ENCODE measurements at regions not wholly inside any gene's neighbourhood (a gene's known extent, or its start where the extent isn't known, plus 50 kb on each side); places are given as distances from the start of the nearest gene placed in this dataset.

- no peaks in the 10 kb centered on the region for H3K27me3 ChIP-seq (ENCODE audit: control insufficient read depth in 4 of 4, insufficient read depth in 4 of 4, low read length in 3 of 4)
- no peak overlapping the region for H3K27ac ChIP-seq (ENCODE audit: low read depth in 1 of 2, low read length in 2 of 2)
- no peaks in the 10 kb centered on the region for H3K4me1 ChIP-seq (ENCODE audit: control insufficient read depth in 4 of 4, insufficient read depth in 4 of 4, low read length in 3 of 4)
- H3K4me3 ChIP-seq (ENCODE audit: low read depth in 1 of 3, low read length in 3 of 3): no peak overlapping the region
- no peak overlapping the region for H3K9ac ChIP-seq (ENCODE audit: low read depth in 1 of 2, low read length in 2 of 2)
- H3K36me3 ChIP-seq (ENCODE audit: control insufficient read depth in 4 of 4, insufficient read depth in 3 of 4, low read depth in 1 of 4, low read length in 3 of 4): no peaks in the 10 kb centered on the region
- H3K9me3 ChIP-seq (ENCODE audit: control insufficient read depth in 4 of 4, low read length in 3 of 4): no peaks in the 10 kb centered on the region
- WGBS: 85% methylated on average over 6 of the region's 6 CpGs
- no peak for DNase-seq (ENCODE audit: low spot score)
- TF ChIP-seq ATF3 (IDR thresholded peaks at IDR 0.05) (no peak), JUND (IDR thresholded peaks at IDR 0.05) (no peak), FOXA1 (IDR thresholded peaks at IDR 0.05) (no peak), TAF1 (conservative IDR thresholded peaks at IDR 0.05) (no peak), RXRA (IDR thresholded peaks at IDR 0.05) (no peak), SP1 (IDR thresholded peaks at IDR 0.05) (no peak), CTCF (IDR thresholded peaks at IDR 0.05; ENCODE audit: low read depth, low read length, missing input control) (no peak), NR2F2 (IDR thresholded peaks at IDR 0.05) (no peak), REST (IDR thresholded peaks at IDR 0.05) (no peak), ZBTB33 (IDR thresholded peaks at IDR 0.05) (no peak), HNF4A (conservative IDR thresholded peaks at IDR 0.05) (no peak), YY1 (IDR thresholded peaks at IDR 0.05) (no peak), GABPA (IDR thresholded peaks at IDR 0.05 in 1 of 2, conservative IDR thresholded peaks at IDR 0.05 in 1 of 2) (no peak), RAD21 (IDR thresholded peaks at IDR 0.05) (no peak)
Observed at GRCh38 chr5:126046318-126046717, 376.9 kb upstream of the GRAMD2B start.

GRCh38 chr5:126046846-126047571 lies 376.2 kb upstream of the GRAMD2B start:
- Histone ChIP-seq H3K9ac (ENCODE audit: low read depth in 1 of 2, low read length in 2 of 2) (no peak overlapping the region), H3K36me3 (ENCODE audit: control insufficient read depth in 4 of 4, insufficient read depth in 3 of 4, low read depth in 1 of 4, low read length in 3 of 4) (no peaks in the 10 kb centered on the region), H3K9me3 (ENCODE audit: control insufficient read depth in 4 of 4, low read length in 3 of 4) (no peaks in the 10 kb centered on the region), H3K4me1 (ENCODE audit: control insufficient read depth in 4 of 4, insufficient read depth in 4 of 4, low read length in 3 of 4) (no peaks in the 10 kb centered on the region), H3K27me3 (ENCODE audit: control insufficient read depth in 4 of 4, insufficient read depth in 4 of 4, low read length in 3 of 4) (no peaks in the 10 kb centered on the region), H3K27ac (ENCODE audit: low read depth in 1 of 2, low read length in 2 of 2) (no peak overlapping the region), H3K4me3 (ENCODE audit: low read depth in 1 of 3, low read length in 3 of 3) (no peak overlapping the region)
- DNase-seq (ENCODE audit: low spot score): no peak
- TF ChIP-seq HNF4A (conservative IDR thresholded peaks at IDR 0.05): no peak
- TF ChIP-seq CTCF (IDR thresholded peaks at IDR 0.05; ENCODE audit: low read depth, low read length, missing input control): no peak
- no peak for TF ChIP-seq FOXA1 (IDR thresholded peaks at IDR 0.05)
- no peak for TF ChIP-seq TAF1 (conservative IDR thresholded peaks at IDR 0.05)
- TF ChIP-seq ZBTB33 (IDR thresholded peaks at IDR 0.05): no peak
- no peak for TF ChIP-seq RAD21 (IDR thresholded peaks at IDR 0.05)
- no peak for TF ChIP-seq JUND (IDR thresholded peaks at IDR 0.05)
- no peak for TF ChIP-seq FOXA2 (IDR thresholded peaks at IDR 0.05)
- TF ChIP-seq NR2F2 (IDR thresholded peaks at IDR 0.05): no peak
- no peak for TF ChIP-seq MAX (IDR thresholded peaks at IDR 0.05)
- TF ChIP-seq EGR1 (IDR thresholded peaks at IDR 0.05; ENCODE audit: low read depth in 2 of 2): no peak
- TF ChIP-seq HNF4G (IDR thresholded peaks at IDR 0.05): no peak
- TF ChIP-seq SP1 (IDR thresholded peaks at IDR 0.05): no peak
- TF ChIP-seq YY1 (IDR thresholded peaks at IDR 0.05): no peak

Data from liver (tissue), 8 donors.